Coronary artery (tissue), 2 donors: ENCODE measurements at regions not wholly inside any gene's neighbourhood (a gene's known extent, or its start where the extent isn't known, plus 50 kb on each side); places are given as distances from the start of the nearest gene placed in this dataset.

Source experiments
- DNase-seq: peaks from one replicate; pipeline ENCODE4 v3.0.0-alpha.2; 2017; ENCODE audit warnings: low spot score
- H3K27ac ChIP-seq, 2 donors: fragments of 200-600 bp; sonication (generic); one replicate each; pipeline ENCODE4 v1.5.1; 2016 to 2019
- H3K4me3 ChIP-seq: fragments of 200-600 bp; sonication (generic); 2 replicates; pipeline ENCODE4 v1.5.1; 2016; ENCODE audit warnings: mild to moderate bottlenecking, moderate library complexity
- CTCF ChIP-seq: fragments of 200-600 bp; sonication (generic); IDR thresholded peaks from one replicate; pipeline ENCODE4 v1.5.1; 2019; ENCODE audit warnings: antibody characterized with exemption

- TF ChIP-seq CTCF = no peak
- DNase-seq = no peak
- Histone ChIP-seq H3K4me3 (no peak overlapping the region), H3K27ac (no peak overlapping the region)
Measured at GRCh38 chr13:22427066-22427465, 753.7 kb upstream of the SGCG start.

GRCh38 chr13:22427783-22428182 is 753.0 kb upstream of the SGCG start:
- Histone ChIP-seq H3K4me3 (no peak overlapping the region), H3K27ac (peak overlapping the region in 1 of 2 donors; percentile 45)
- TF ChIP-seq CTCF = no peak
- DNase-seq = no peak

- peak overlapping the region in 1 of 2 donors; percentile 45 for H3K27ac ChIP-seq
- no peak for TF ChIP-seq CTCF
- H3K4me3 ChIP-seq = peak overlapping the region; percentile 30
- no peak for DNase-seq
Measured at GRCh38 chr13:22428188-22428828, 752.5 kb upstream of the SGCG start.

- no peak overlapping the region for H3K4me3 ChIP-seq
Measured at GRCh38 chr13:22432690-22433089, 748.1 kb upstream of the SGCG start.

GRCh38 chr13:22447132-22447886 is 733.5 kb upstream of the SGCG start:
- Histone ChIP-seq H3K27ac (no peak overlapping the region), H3K4me3 (no peak overlapping the region)
- TF ChIP-seq CTCF = no peak
- no peak for DNase-seq

More at GRCh38 chr13:22432690-22433089, 748.1 kb upstream of the SGCG start:
- no peak for DNase-seq
- TF ChIP-seq CTCF = no peak
- no peak overlapping the region for H3K27ac ChIP-seq

- TF ChIP-seq CTCF = no peak
- no peak overlapping the region for H3K27ac ChIP-seq
- no peak overlapping the region for H3K4me3 ChIP-seq
- DNase-seq = no peak
Measured at GRCh38 chr13:22449251-22449650, 731.5 kb upstream of the SGCG start.

- no peak for DNase-seq
- Histone ChIP-seq H3K4me3 (no peak overlapping the region), H3K27ac (no peak overlapping the region)
- TF ChIP-seq CTCF = no peak
Measured at GRCh38 chr13:22451327-22451741, 729.4 kb upstream of the SGCG start.
